ENCODE measurements at regions not wholly inside any gene's neighbourhood (a gene's known extent, or its start where the extent isn't known, plus 50 kb on each side); places are given as distances from the start of the nearest gene placed in this dataset.
"Not testable (repeated sequence)": the region's sequence is repeated elsewhere in the genome, so short reads cannot be mapped to it uniquely, and the experiment has no call there.

GRCh38 chrX:41029332-41029731 is 55.9 kb upstream of the USP9X start:
- Histone ChIP-seq H3K4me3 (no peak overlapping the region), H3K27ac (no peak overlapping the region), H3K4me1 (ENCODE audit: low read depth) (peaks cover 19% of the 10 kb centered on the region), H3K36me3 (no peaks in the 10 kb centered on the region), H3K9me3 (ENCODE audit: low read depth) (no peaks in the 10 kb centered on the region), H3K27me3 (no peaks in the 10 kb centered on the region)
- no peak for TF ChIP-seq CTCF (IDR thresholded peaks at IDR 0.05; ENCODE audit: low read depth, low read length)
- DNase-seq (ENCODE audit: low read depth in 1 of 2, low spot score in 1 of 2): no peak

GRCh38 chrX:41031256-41031967 is 53.8 kb upstream of the USP9X start:
- Histone ChIP-seq H3K4me3 (no peak overlapping the region), H3K27ac (no peak overlapping the region), H3K9me3 (ENCODE audit: low read depth) (no peaks in the 10 kb centered on the region), H3K27me3 (no peaks in the 10 kb centered on the region), H3K36me3 (no peaks in the 10 kb centered on the region), H3K4me1 (ENCODE audit: low read depth) (peaks cover 12% of the 10 kb centered on the region)
- no peak for DNase-seq (ENCODE audit: low read depth in 1 of 2, low spot score in 1 of 2)
- TF ChIP-seq CTCF (IDR thresholded peaks at IDR 0.05; ENCODE audit: low read depth, low read length): no peak

- TF ChIP-seq CTCF (IDR thresholded peaks at IDR 0.05; ENCODE audit: low read depth, low read length): no peak
- no peaks in the 10 kb centered on the region for H3K27me3 ChIP-seq
- H3K36me3 ChIP-seq: no peaks in the 10 kb centered on the region
- no peaks in the 10 kb centered on the region for H3K4me1 ChIP-seq (ENCODE audit: low read depth)
- H3K27ac ChIP-seq: no peak overlapping the region
- no peak for DNase-seq (ENCODE audit: low read depth in 1 of 2, low spot score in 1 of 2)
- H3K4me3 ChIP-seq: no peak overlapping the region
- H3K9me3 ChIP-seq (ENCODE audit: low read depth): no peaks in the 10 kb centered on the region
These were observed 51.9 kb upstream of the USP9X start for GRCh38 chrX:41033299-41033698.

GRCh38 chrX:41034902-41035301 is 50.3 kb upstream of the USP9X start:
- H3K4me3 ChIP-seq; H3K4me1 ChIP-seq (ENCODE audit: low read depth); H3K27me3 ChIP-seq; H3K9me3 ChIP-seq (ENCODE audit: low read depth); DNase-seq (ENCODE audit: low read depth in 1 of 2, low spot score in 1 of 2); H3K36me3 ChIP-seq; H3K27ac ChIP-seq: not testable (repeated sequence)

Measured in cardiac muscle cell (in vitro differentiated cells and primary cell).